Neural crest cell (in vitro differentiated cells): ENCODE measurements at regions not wholly inside any gene's neighbourhood (a gene's known extent, or its start where the extent isn't known, plus 50 kb on each side); places are given as distances from the start of the nearest gene placed in this dataset.

Experiments
- DNase-seq: peaks from one replicate; pipeline ENCODE4 v3.0.0; 2021; ENCODE audit warnings: low read depth, mixed read lengths, low spot score
- H3K27ac Mint-ChIP-seq: one replicate; pipeline ENCODE4 v1.8.0; 2021; ENCODE audit warnings: mild to moderate bottlenecking, mixed read lengths; ENCODE audit not compliant: unreplicated experiment
- H3K27me3 Mint-ChIP-seq: 2 replicates; pipeline ENCODE4 v1.8.0; 2021; ENCODE audit warnings: low read depth, mild to moderate bottlenecking, mixed read lengths
- H3K36me3 Mint-ChIP-seq: 2 replicates; pipeline ENCODE4 v1.8.0; 2021; ENCODE audit warnings: low read depth, mild to moderate bottlenecking, mixed read lengths
- H3K4me1 Mint-ChIP-seq: 2 replicates; pipeline ENCODE4 v1.8.0; 2021; ENCODE audit warnings: mixed read lengths
- H3K4me3 Mint-ChIP-seq: one replicate; pipeline ENCODE4 v1.8.0; 2021; ENCODE audit warnings: mild to moderate bottlenecking, mixed read lengths
- H3K9me3 Mint-ChIP-seq: 2 replicates; pipeline ENCODE4 v1.8.0; 2021; ENCODE audit warnings: mixed read lengths
- CTCF ChIP-seq: fragments of 200-600 bp; sonication (generic); conservative IDR thresholded peaks from 2 replicates; pipeline ENCODE4 v1.5.0; 2021; ENCODE audit warnings: antibody characterized with exemption, mild to moderate bottlenecking

DNA sequence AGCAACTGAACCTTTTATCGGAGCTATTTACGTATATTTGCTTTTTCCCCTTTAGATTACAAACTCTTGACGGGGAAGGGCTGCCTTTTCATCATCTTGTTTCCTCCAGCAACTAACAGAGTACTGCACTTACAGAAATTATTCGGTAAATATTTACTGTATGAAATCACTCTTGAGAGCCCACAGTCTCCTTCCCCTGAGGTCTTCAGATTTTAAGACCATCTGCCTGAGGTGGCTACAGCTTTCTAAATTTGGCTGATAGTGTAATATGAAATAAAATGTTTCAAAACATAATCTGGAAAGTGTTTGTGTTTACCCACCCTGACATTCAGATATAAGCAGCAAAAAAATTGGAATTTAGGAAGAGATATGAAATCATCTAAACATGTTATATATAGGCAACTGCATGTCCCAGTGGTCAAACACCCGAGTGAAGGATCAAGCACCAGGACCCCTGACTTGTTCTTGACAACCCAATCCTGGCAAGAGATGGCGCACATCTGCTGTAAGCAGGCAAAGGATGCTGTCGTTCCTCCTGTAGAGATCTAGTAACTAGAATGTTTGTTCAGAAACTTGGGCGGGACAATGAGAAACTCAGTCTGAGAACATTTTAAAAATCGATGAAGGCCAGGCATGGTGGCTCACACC lies 60.9 kb downstream of the SIPA1L2 start:
- no peak overlapping the region for H3K27ac Mint-ChIP-seq
- TF ChIP-seq CTCF = no peak
- H3K27me3 Mint-ChIP-seq = no peaks in the 10 kb centered on the region
- peaks cover 8% of the 10 kb centered on the region for H3K36me3 Mint-ChIP-seq
- no peak overlapping the region for H3K4me3 Mint-ChIP-seq
- peaks cover 57% of the 10 kb centered on the region for H3K4me1 Mint-ChIP-seq
- peaks cover 2% of the 10 kb centered on the region for H3K9me3 Mint-ChIP-seq
- DNase-seq = no peak

GRCh38 chr1:232568331-232568852 lies 61.5 kb downstream of the SIPA1L2 start:
- peaks cover 2% of the 10 kb centered on the region for H3K9me3 Mint-ChIP-seq
- H3K27me3 Mint-ChIP-seq = no peaks in the 10 kb centered on the region
- H3K4me1 Mint-ChIP-seq = peaks cover 57% of the 10 kb centered on the region
- H3K4me3 Mint-ChIP-seq = no peak overlapping the region
- H3K36me3 Mint-ChIP-seq = peaks cover 4% of the 10 kb centered on the region
- no peak overlapping the region for H3K27ac Mint-ChIP-seq
- DNase-seq = no peak
- TF ChIP-seq CTCF = no peak

DNA sequence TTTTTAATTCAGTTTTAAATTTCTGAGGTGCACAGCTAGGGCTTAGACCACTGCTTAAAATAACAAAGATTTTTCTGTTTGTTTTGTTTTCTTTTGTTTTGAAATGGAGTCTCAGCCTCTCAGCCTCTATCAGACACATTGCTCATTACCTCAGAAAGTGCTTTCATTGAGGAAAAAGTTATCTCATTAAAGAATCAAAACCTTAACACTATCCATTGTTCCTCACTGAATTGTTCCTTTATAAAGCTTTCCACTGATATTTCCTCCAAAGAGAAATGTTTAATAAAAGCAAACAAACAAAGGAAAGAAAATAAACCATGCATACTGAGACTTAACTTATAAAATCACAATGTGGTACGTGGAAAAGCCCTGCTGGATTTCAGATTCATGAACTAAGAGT lies 63.8 kb downstream of the SIPA1L2 start:
- TF ChIP-seq CTCF = no peak
- Mint-ChIP-seq H3K27me3 (no peaks in the 10 kb centered on the region), H3K9me3 (no peaks in the 10 kb centered on the region), H3K4me3 (no peak overlapping the region), H3K27ac (no peak overlapping the region), H3K36me3 (no peaks in the 10 kb centered on the region), H3K4me1 (peaks cover 64% of the 10 kb centered on the region)
- no peak for DNase-seq

- Mint-ChIP-seq H3K4me1 (peaks cover 87% of the 10 kb centered on the region), H3K27ac (peak overlapping the region; percentile 75), H3K4me3 (no peak overlapping the region), H3K36me3 (no peaks in the 10 kb centered on the region), H3K27me3 (no peaks in the 10 kb centered on the region), H3K9me3 (no peaks in the 10 kb centered on the region)
- TF ChIP-seq CTCF = no peak
- no peak for DNase-seq
Measured at GRCh38 chr1:232562855-232563510, 67.0 kb downstream of the SIPA1L2 start.

DNA sequence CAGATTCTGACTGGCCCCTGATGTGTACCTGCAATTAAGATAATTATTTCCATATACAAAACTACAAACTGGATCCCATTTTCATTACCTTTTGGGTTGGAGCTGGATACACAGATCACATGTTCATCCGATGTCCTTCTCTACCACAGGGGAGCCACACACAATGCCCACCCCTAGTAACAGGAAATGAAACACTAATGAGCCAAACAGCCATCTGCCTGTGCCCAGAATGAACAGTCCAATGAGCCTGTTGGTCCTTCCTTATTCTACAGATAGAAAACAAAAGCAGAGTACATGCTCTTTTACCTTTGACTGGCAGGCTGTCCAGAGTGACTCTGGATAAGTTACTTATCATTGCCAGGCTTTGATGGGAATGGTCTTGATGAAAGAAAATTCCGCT lies 68.6 kb downstream of the SIPA1L2 start:
- DNase-seq = no peak
- Mint-ChIP-seq H3K4me1 (peaks cover 93% of the 10 kb centered on the region), H3K27ac (no peak overlapping the region), H3K9me3 (no peaks in the 10 kb centered on the region), H3K4me3 (no peak overlapping the region), H3K36me3 (no peaks in the 10 kb centered on the region), H3K27me3 (no peaks in the 10 kb centered on the region)
- TF ChIP-seq CTCF = no peak
